ENCODE measurements at regions not wholly inside any gene's neighbourhood (a gene's known extent, or its start where the extent isn't known, plus 50 kb on each side); places are given as distances from the start of the nearest gene placed in this dataset.

- intact Hi-C loops (cut with DNase I; ENCODE audit: low total_unique reads): no loop called here
- Histone ChIP-seq H3K9me3 (no peaks in the 10 kb centered on the region), H3K27ac (no peak overlapping the region), H3K4me1 (no peaks in the 10 kb centered on the region), H3K36me3 (no peaks in the 10 kb centered on the region), H3K27me3 (peaks cover 0 to 49% (median 24%) of the 10 kb centered on the region in 3 donors), H3K4me3 (no peak overlapping the region)
- DNase-seq: peak in 1 of 2 donors; percentile 71
- TF ChIP-seq POLR2A (IDR thresholded peaks at IDR 0.05) (no peak), POLR2AphosphoS5 (IDR thresholded peaks at IDR 0.05) (no peak)
- WGBS, 5 donors: 54 to 63% (median 62%) methylated on average over 22 to 26 of the region's 26 CpGs
Observed at GRCh38 chr14:104296388-104297312, 158.3 kb downstream of the KIF26A start.

- H3K4me1 ChIP-seq: no peaks in the 10 kb centered on the region
Observed at GRCh38 chr14:104297313-104297704, 158.9 kb downstream of the KIF26A start.

GRCh38 chr14:104297721-104298401, 159.5 kb downstream of the KIF26A start:
- intact Hi-C loops (cut with DNase I; ENCODE audit: low total_unique reads): no loop called here
- no peak for TF ChIP-seq POLR2A (IDR thresholded peaks at IDR 0.05)
- TF ChIP-seq CTCF (IDR thresholded peaks at IDR 0.05): no peak
- no peak for TF ChIP-seq EP300 (IDR thresholded peaks at IDR 0.05)
- no peak for TF ChIP-seq POLR2AphosphoS5 (IDR thresholded peaks at IDR 0.05)
- WGBS, 5 donors: 83 to 91% (median 86%) methylated on average over 8 to 11 of the region's 11 CpGs
- Histone ChIP-seq H3K27me3 (peaks cover 0 to 36% (median 15%) of the 10 kb centered on the region in 3 donors), H3K4me3 (no peak overlapping the region), H3K36me3 (no peaks in the 10 kb centered on the region), H3K9me3 (no peaks in the 10 kb centered on the region), H3K27ac (no peak overlapping the region), H3K4me1 (no peaks in the 10 kb centered on the region)
- no peak for DNase-seq

More at GRCh38 chr14:104297313-104297704, 158.9 kb downstream of the KIF26A start:
- Histone ChIP-seq H3K4me3 (no peak overlapping the region), H3K27me3 (peaks cover 0 to 42% (median 20%) of the 10 kb centered on the region in 3 donors), H3K27ac (no peak overlapping the region), H3K9me3 (no peaks in the 10 kb centered on the region), H3K36me3 (no peaks in the 10 kb centered on the region)
- no peak for DNase-seq
- WGBS, 5 donors: 65 to 84% (median 77%) methylated on average over 7 of the region's 7 CpGs
- intact Hi-C loops (cut with DNase I; ENCODE audit: low total_unique reads): no loop called here
- TF ChIP-seq CTCF (IDR thresholded peaks at IDR 0.05): no peak
- TF ChIP-seq EP300 (IDR thresholded peaks at IDR 0.05): no peak
- TF ChIP-seq POLR2AphosphoS5 (IDR thresholded peaks at IDR 0.05): no peak
- no peak for TF ChIP-seq POLR2A (IDR thresholded peaks at IDR 0.05)

GRCh38 chr14:104298458-104298857, 160.1 kb downstream of the KIF26A start:
- no peak for DNase-seq
- H3K27ac ChIP-seq: no peak overlapping the region
- H3K4me3 ChIP-seq: no peak overlapping the region
- peaks cover 0 to 30% (median 9%) of the 10 kb centered on the region in 3 donors for H3K27me3 ChIP-seq
- TF ChIP-seq POLR2AphosphoS5 (IDR thresholded peaks at IDR 0.05): no peak
- no peak for TF ChIP-seq CTCF (IDR thresholded peaks at IDR 0.05)
- intact Hi-C loops (cut with DNase I; ENCODE audit: low total_unique reads): no loop called here
- H3K36me3 ChIP-seq: no peaks in the 10 kb centered on the region
- 94 to 100% (median 100%) methylated on average over 3 of the region's 3 CpGs for WGBS, 5 donors
- no peaks in the 10 kb centered on the region for H3K9me3 ChIP-seq
- H3K4me1 ChIP-seq: no peaks in the 10 kb centered on the region
